ENCODE measurements at regions not wholly inside any gene's neighbourhood (a gene's known extent, or its start where the extent isn't known, plus 50 kb on each side); places are given as distances from the start of the nearest gene placed in this dataset.

GRCh38 chr6:151709329-151709728, 98.2 kb upstream of the ESR1 start:
- TF ChIP-seq POU2F2 (IDR thresholded peaks at IDR 0.05; ENCODE audit: low read depth, low read length) (no peak), POLR2AphosphoS5 (IDR thresholded peaks at IDR 0.05; ENCODE audit: low read depth, low read length) (no peak)

Measured in GM12891 (cell line).